IMR-90 (cell line): ENCODE measurements at regions not wholly inside any gene's neighbourhood (a gene's known extent, or its start where the extent isn't known, plus 50 kb on each side); places are given as distances from the start of the nearest gene placed in this dataset.

Experiments
- BHLHE40 ChIP-seq: fragments of 150-350 bp; IDR thresholded peaks from 2 replicates; pipeline ENCODE4 v1.6.1; 2016; ENCODE audit warnings: mild to moderate bottlenecking, low read depth, low read length
- CEBPB ChIP-seq: IDR thresholded peaks from 2 replicates; pipeline ENCODE4 v1.6.1; 2012; ENCODE audit warnings: low read depth, low read length, improper control_type of control experiment
- POLR2A ChIP-seq: IDR thresholded peaks from 2 replicates; pipeline ENCODE4 v1.6.1; 2012; ENCODE audit warnings: mild to moderate bottlenecking, low read depth, low read length
- TF ChIP-seq, protein P1 (sequence below): conservative IDR thresholded peaks from 2 replicates; pipeline ENCODE4 v1.5.1; 2012; ENCODE audit warnings: mild to moderate bottlenecking, low read depth, low read length, improper control_type of control experiment

DNA sequence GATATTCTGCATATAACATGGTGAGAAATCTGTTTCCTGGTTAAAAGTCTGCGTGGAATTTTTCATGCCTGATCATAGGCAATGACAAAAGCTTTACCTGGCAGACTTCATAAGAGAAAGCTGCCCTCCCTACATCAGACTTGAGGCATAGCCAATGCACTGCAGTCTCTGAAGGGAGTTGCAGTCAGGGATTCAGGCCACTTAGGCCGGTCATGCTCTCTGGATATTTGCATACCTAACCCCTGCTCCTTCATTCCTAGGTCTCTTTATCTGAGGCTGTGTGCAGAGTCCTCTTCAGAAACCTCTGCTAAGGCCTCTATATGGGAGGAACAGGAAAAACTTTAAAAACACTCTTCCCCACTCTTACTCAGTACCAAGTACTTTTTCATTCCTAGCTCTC, 287.4 kb downstream of the PCDH17 start:
- TF ChIP-seq, protein P1, sequence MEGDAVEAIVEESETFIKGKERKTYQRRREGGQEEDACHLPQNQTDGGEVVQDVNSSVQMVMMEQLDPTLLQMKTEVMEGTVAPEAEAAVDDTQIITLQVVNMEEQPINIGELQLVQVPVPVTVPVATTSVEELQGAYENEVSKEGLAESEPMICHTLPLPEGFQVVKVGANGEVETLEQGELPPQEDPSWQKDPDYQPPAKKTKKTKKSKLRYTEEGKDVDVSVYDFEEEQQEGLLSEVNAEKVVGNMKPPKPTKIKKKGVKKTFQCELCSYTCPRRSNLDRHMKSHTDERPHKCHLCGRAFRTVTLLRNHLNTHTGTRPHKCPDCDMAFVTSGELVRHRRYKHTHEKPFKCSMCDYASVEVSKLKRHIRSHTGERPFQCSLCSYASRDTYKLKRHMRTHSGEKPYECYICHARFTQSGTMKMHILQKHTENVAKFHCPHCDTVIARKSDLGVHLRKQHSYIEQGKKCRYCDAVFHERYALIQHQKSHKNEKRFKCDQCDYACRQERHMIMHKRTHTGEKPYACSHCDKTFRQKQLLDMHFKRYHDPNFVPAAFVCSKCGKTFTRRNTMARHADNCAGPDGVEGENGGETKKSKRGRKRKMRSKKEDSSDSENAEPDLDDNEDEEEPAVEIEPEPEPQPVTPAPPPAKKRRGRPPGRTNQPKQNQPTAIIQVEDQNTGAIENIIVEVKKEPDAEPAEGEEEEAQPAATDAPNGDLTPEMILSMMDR = no peak
- TF ChIP-seq POLR2A (no peak), CEBPB (no peak), BHLHE40 (no peak)
